ENCODE measurements at regions not wholly inside any gene's neighbourhood (a gene's known extent, or its start where the extent isn't known, plus 50 kb on each side); places are given as distances from the start of the nearest gene placed in this dataset.
"Not testable (repeated sequence)": the region's sequence is repeated elsewhere in the genome, so short reads cannot be mapped to it uniquely, and the experiment has no call there.

GRCh38 chr9:42364410-42365243, 181.2 kb downstream of the SPATA31A6 start:
- not testable (repeated sequence) for TF ChIP-seq POLR2A (IDR thresholded peaks at IDR 0.05; ENCODE audit: low read depth, low read length); POLR2AphosphoS5 (IDR thresholded peaks at IDR 0.05; ENCODE audit: insufficient read depth, low read depth, low read length)
